Stimulated activated CD4-positive, alpha-beta T cell treated with anti-CD3 and anti-CD28 coated beads, Interleukin-4, amount 100 ng/mL, for 4 hours (primary cell): ENCODE measurements at regions not wholly inside any gene's neighbourhood (a gene's known extent, or its start where the extent isn't known, plus 50 kb on each side); places are given as distances from the start of the nearest gene placed in this dataset.
"Not testable (repeated sequence)": the region's sequence is repeated elsewhere in the genome, so short reads cannot be mapped to it uniquely, and the experiment has no call there.

ENCODE experiments used
- DNase-seq, 2 experiments: peaks; one replicate each; pipeline ENCODE4 v3.0.0-alpha.2; 2020

- no peak for DNase-seq
Observed at GRCh38 chr19:41495589-41495988, 52.6 kb downstream of the ERICH4 start.

GRCh38 chr19:41499899-41500298 lies 56.9 kb downstream of the ERICH4 start:
- no peak for DNase-seq

GRCh38 chr19:41500443-41500842 lies 57.5 kb downstream of the ERICH4 start:
- DNase-seq, result no peak

- no peak for DNase-seq
Observed at GRCh38 chr19:41501854-41502253, 58.9 kb downstream of the ERICH4 start.

- DNase-seq, result no peak
Observed at GRCh38 chr19:41505105-41505504, 62.1 kb downstream of the ERICH4 start.

GRCh38 chr19:41510484-41510883 lies 65.5 kb upstream of the CEACAM21 start:
- DNase-seq, result no peak

- DNase-seq, result no peak
Observed at GRCh38 chr19:41511628-41512027, 64.3 kb upstream of the CEACAM21 start.

- DNase-seq, result no peak
Observed at GRCh38 chr19:41515015-41515652, 60.8 kb upstream of the CEACAM21 start.

GRCh38 chr19:41516292-41517171 lies 59.4 kb upstream of the CEACAM21 start:
- not testable (repeated sequence) for DNase-seq

- no peak for DNase-seq
Observed at GRCh38 chr19:41518141-41518540, 57.8 kb upstream of the CEACAM21 start.

GRCh38 chr19:41521138-41521930 lies 54.6 kb upstream of the CEACAM21 start:
- DNase-seq, result not testable (repeated sequence)

- peak in 1 of 2 experiments; percentile 37 for DNase-seq
Observed at GRCh38 chr19:41521931-41522555, 53.9 kb upstream of the CEACAM21 start.

GRCh38 chr19:41525989-41526388 lies 50.0 kb upstream of the CEACAM21 start:
- DNase-seq, result no peak
